HuH-7 (cell line): ENCODE measurements at regions not wholly inside any gene's neighbourhood (a gene's known extent, or its start where the extent isn't known, plus 50 kb on each side); places are given as distances from the start of the nearest gene placed in this dataset.
"Not testable (repeated sequence)": the region's sequence is repeated elsewhere in the genome, so short reads cannot be mapped to it uniquely, and the experiment has no call there.

Source experiments
- DNase-seq: peaks from one replicate; pipeline ENCODE4 v3.0.0; 2011; ENCODE audit warnings: low spot score

- DNase-seq = no peak
Observed at GRCh38 chr4:188665491-188666457, 526.5 kb downstream of the TRIML1 start.

- not testable (repeated sequence) for DNase-seq
Observed at GRCh38 chr4:188678691-188679090, 539.5 kb downstream of the TRIML1 start.

GRCh38 chr4:188680004-188680666 is 540.9 kb downstream of the TRIML1 start:
- no peak for DNase-seq

GRCh38 chr4:188680667-188681063 is 541.4 kb downstream of the TRIML1 start:
- no peak for DNase-seq

GRCh38 chr4:188682321-188682720 is 543.1 kb downstream of the TRIML1 start:
- DNase-seq = no peak

- DNase-seq = no peak
Observed at GRCh38 chr4:188683571-188683970, 544.3 kb downstream of the TRIML1 start.

- no peak for DNase-seq
Observed at GRCh38 chr4:188688956-188689355, 549.7 kb downstream of the TRIML1 start.

- DNase-seq = no peak
Observed at GRCh38 chr4:188691811-188692210, 552.6 kb downstream of the TRIML1 start.

- DNase-seq = no peak
Observed at GRCh38 chr4:188695261-188695660, 556.0 kb downstream of the TRIML1 start.

GRCh38 chr4:188697243-188697642 is 558.0 kb downstream of the TRIML1 start:
- no peak for DNase-seq

- no peak for DNase-seq
Observed at GRCh38 chr4:188701952-188702351, 562.7 kb downstream of the TRIML1 start.

- no peak for DNase-seq
Observed at GRCh38 chr4:188704288-188704687, 565.0 kb downstream of the TRIML1 start.

GRCh38 chr4:188707036-188707435 is 567.8 kb downstream of the TRIML1 start:
- DNase-seq = no peak

GRCh38 chr4:188714501-188714900 is 575.3 kb downstream of the TRIML1 start:
- DNase-seq = no peak

GRCh38 chr4:188714907-188715306 is 575.7 kb downstream of the TRIML1 start:
- DNase-seq = no peak

GRCh38 chr4:188717661-188718060 is 578.4 kb downstream of the TRIML1 start:
- DNase-seq = no peak

GRCh38 chr4:188719794-188720193 is 580.6 kb downstream of the TRIML1 start:
- no peak for DNase-seq

GRCh38 chr4:188722911-188723310 is 583.7 kb downstream of the TRIML1 start:
- no peak for DNase-seq

GRCh38 chr4:188727746-188728145 is 588.5 kb downstream of the TRIML1 start:
- DNase-seq = no peak

GRCh38 chr4:188728359-188728758 is 589.1 kb downstream of the TRIML1 start:
- DNase-seq = no peak

- no peak for DNase-seq
Observed at GRCh38 chr4:188732131-188732530, 592.9 kb downstream of the TRIML1 start.

GRCh38 chr4:188735082-188735481 is 595.8 kb downstream of the TRIML1 start:
- no peak for DNase-seq
